ENCODE measurements at regions not wholly inside any gene's neighbourhood (a gene's known extent, or its start where the extent isn't known, plus 50 kb on each side); places are given as distances from the start of the nearest gene placed in this dataset.

- DNase-seq (ENCODE audit: low read depth), result no peak
Observed at GRCh38 chr5:82699737-82700136, 377.5 kb downstream of the TMEM167A start.

- DNase-seq (ENCODE audit: low read depth), result no peak
Observed at GRCh38 chr5:82698026-82698425, 379.2 kb downstream of the TMEM167A start.

- DNase-seq (ENCODE audit: low read depth), result no peak
Observed at GRCh38 chr5:82694711-82695285, 382.4 kb downstream of the TMEM167A start.

- DNase-seq (ENCODE audit: low read depth), result no peak
Observed at GRCh38 chr5:82692826-82693225, 384.4 kb downstream of the TMEM167A start.

- DNase-seq (ENCODE audit: low read depth), result no peak
Observed at GRCh38 chr5:82684659-82685058, 392.5 kb downstream of the TMEM167A start.

- DNase-seq (ENCODE audit: low read depth), result no peak
Observed at GRCh38 chr5:82684165-82684564, 393.0 kb downstream of the TMEM167A start.

- no peak for DNase-seq (ENCODE audit: low read depth)
Observed at GRCh38 chr5:82679660-82680059, 397.5 kb downstream of the TMEM167A start.

- no peak for DNase-seq (ENCODE audit: low read depth)
Observed at GRCh38 chr5:82676661-82677060, 398.5 kb upstream of the RPS23 start.

- no peak for DNase-seq (ENCODE audit: low read depth)
Observed at GRCh38 chr5:82674671-82675070, 396.5 kb upstream of the RPS23 start.

GRCh38 chr5:82673057-82673809 is 395.1 kb upstream of the RPS23 start:
- DNase-seq (ENCODE audit: low read depth), result no peak

- DNase-seq (ENCODE audit: low read depth), result no peak
Observed at GRCh38 chr5:82670692-82671091, 392.5 kb upstream of the RPS23 start.

- no peak for DNase-seq (ENCODE audit: low read depth)
Observed at GRCh38 chr5:82669720-82670119, 391.6 kb upstream of the RPS23 start.

GRCh38 chr5:82666312-82666711 is 388.2 kb upstream of the RPS23 start:
- no peak for DNase-seq (ENCODE audit: low read depth)

GRCh38 chr5:82664732-82665131 is 386.6 kb upstream of the RPS23 start:
- DNase-seq (ENCODE audit: low read depth), result no peak

GRCh38 chr5:82663225-82663624 is 385.1 kb upstream of the RPS23 start:
- DNase-seq (ENCODE audit: low read depth), result no peak

- no peak for DNase-seq (ENCODE audit: low read depth)
Observed at GRCh38 chr5:82662340-82662739, 384.2 kb upstream of the RPS23 start.

GRCh38 chr5:82661933-82662332 is 383.8 kb upstream of the RPS23 start:
- no peak for DNase-seq (ENCODE audit: low read depth)

GRCh38 chr5:82661462-82661861 is 383.3 kb upstream of the RPS23 start:
- no peak for DNase-seq (ENCODE audit: low read depth)

- no peak for DNase-seq (ENCODE audit: low read depth)
Observed at GRCh38 chr5:82659115-82659514, 381.0 kb upstream of the RPS23 start.

GRCh38 chr5:82657033-82657699 is 379.0 kb upstream of the RPS23 start:
- DNase-seq (ENCODE audit: low read depth), result no peak

GRCh38 chr5:82656341-82656761 is 378.2 kb upstream of the RPS23 start:
- no peak for DNase-seq (ENCODE audit: low read depth)

- no peak for DNase-seq (ENCODE audit: low read depth)
Observed at GRCh38 chr5:82655078-82655477, 376.9 kb upstream of the RPS23 start.

GRCh38 chr5:82649943-82650342 is 371.8 kb upstream of the RPS23 start:
- DNase-seq (ENCODE audit: low read depth), result no peak
